ENCODE measurements at regions not wholly inside any gene's neighbourhood (a gene's known extent, or its start where the extent isn't known, plus 50 kb on each side); places are given as distances from the start of the nearest gene placed in this dataset.

GRCh38 chr1:2939041-2939552 lies 82.2 kb upstream of the ACTRT2 start:
- H3K4me1 ChIP-seq (ENCODE audit: insufficient read depth, low read length): no peaks in the 10 kb centered on the region
- no peaks in the 10 kb centered on the region for H3K9me3 ChIP-seq (ENCODE audit: low read length)
- H2AFZ ChIP-seq (ENCODE audit: low read depth, low read length): no peak overlapping the region
- peaks cover 17% of the 10 kb centered on the region for H3K27me3 ChIP-seq (ENCODE audit: insufficient read depth, low read length)
- H3K4me3 ChIP-seq (ENCODE audit: low read length): no peak overlapping the region
- no peaks in the 10 kb centered on the region for H3K36me3 ChIP-seq (ENCODE audit: insufficient read depth, low read length)

- no peak overlapping the region for H2AFZ ChIP-seq (ENCODE audit: low read depth, low read length)
- H3K36me3 ChIP-seq (ENCODE audit: insufficient read depth, low read length): no peaks in the 10 kb centered on the region
- no peaks in the 10 kb centered on the region for H3K9me3 ChIP-seq (ENCODE audit: low read length)
- H3K27me3 ChIP-seq (ENCODE audit: insufficient read depth, low read length): peaks cover 10% of the 10 kb centered on the region
- no peak overlapping the region for H3K4me3 ChIP-seq (ENCODE audit: low read length)
- H3K4me1 ChIP-seq (ENCODE audit: insufficient read depth, low read length): no peaks in the 10 kb centered on the region
Measured at GRCh38 chr1:2940178-2940577, 81.1 kb upstream of the ACTRT2 start.

GRCh38 chr1:2941040-2941439 lies 80.2 kb upstream of the ACTRT2 start:
- H3K4me3 ChIP-seq (ENCODE audit: low read length): no peak overlapping the region
- no peak overlapping the region for H2AFZ ChIP-seq (ENCODE audit: low read depth, low read length)
- no peaks in the 10 kb centered on the region for H3K36me3 ChIP-seq (ENCODE audit: insufficient read depth, low read length)
- H3K9me3 ChIP-seq (ENCODE audit: low read length): no peaks in the 10 kb centered on the region
- H3K4me1 ChIP-seq (ENCODE audit: insufficient read depth, low read length): no peaks in the 10 kb centered on the region
- peaks cover 7% of the 10 kb centered on the region for H3K27me3 ChIP-seq (ENCODE audit: insufficient read depth, low read length)

GRCh38 chr1:2941907-2942306 lies 79.4 kb upstream of the ACTRT2 start:
- Histone ChIP-seq H3K27me3 (ENCODE audit: insufficient read depth, low read length) (peaks cover 4% of the 10 kb centered on the region), H3K36me3 (ENCODE audit: insufficient read depth, low read length) (no peaks in the 10 kb centered on the region), H3K4me3 (ENCODE audit: low read length) (no peak overlapping the region), H2AFZ (ENCODE audit: low read depth, low read length) (no peak overlapping the region), H3K4me1 (ENCODE audit: insufficient read depth, low read length) (no peaks in the 10 kb centered on the region), H3K9me3 (ENCODE audit: low read length) (no peaks in the 10 kb centered on the region)

- Histone ChIP-seq H3K4me1 (ENCODE audit: insufficient read depth, low read length) (no peaks in the 10 kb centered on the region), H3K36me3 (ENCODE audit: insufficient read depth, low read length) (no peaks in the 10 kb centered on the region), H3K4me3 (ENCODE audit: low read length) (no peak overlapping the region), H2AFZ (ENCODE audit: low read depth, low read length) (no peak overlapping the region), H3K27me3 (ENCODE audit: insufficient read depth, low read length) (peaks cover 4% of the 10 kb centered on the region), H3K9me3 (ENCODE audit: low read length) (no peaks in the 10 kb centered on the region)
Measured at GRCh38 chr1:2942410-2942809, 78.9 kb upstream of the ACTRT2 start.

- Histone ChIP-seq H3K36me3 (ENCODE audit: insufficient read depth, low read length) (no peaks in the 10 kb centered on the region), H3K9me3 (ENCODE audit: low read length) (no peaks in the 10 kb centered on the region)
Measured at GRCh38 chr1:2943686-2944260, 77.5 kb upstream of the ACTRT2 start.

GRCh38 chr1:2944705-2945104 lies 76.6 kb upstream of the ACTRT2 start:
- Histone ChIP-seq H2AFZ (ENCODE audit: low read depth, low read length) (no peak overlapping the region), H3K4me1 (ENCODE audit: insufficient read depth, low read length) (no peaks in the 10 kb centered on the region), H3K9me3 (ENCODE audit: low read length) (no peaks in the 10 kb centered on the region), H3K4me3 (ENCODE audit: low read length) (no peak overlapping the region), H3K36me3 (ENCODE audit: insufficient read depth, low read length) (no peaks in the 10 kb centered on the region), H3K27me3 (ENCODE audit: insufficient read depth, low read length) (peaks cover 17% of the 10 kb centered on the region)

More at GRCh38 chr1:2943686-2944260, 77.5 kb upstream of the ACTRT2 start:
- H3K4me1 ChIP-seq (ENCODE audit: insufficient read depth, low read length): no peaks in the 10 kb centered on the region
- H2AFZ ChIP-seq (ENCODE audit: low read depth, low read length): no peak overlapping the region
- H3K4me3 ChIP-seq (ENCODE audit: low read length): no peak overlapping the region
- H3K27me3 ChIP-seq (ENCODE audit: insufficient read depth, low read length): peaks cover 11% of the 10 kb centered on the region

- Histone ChIP-seq H3K4me3 (ENCODE audit: low read length) (no peak overlapping the region), H3K27me3 (ENCODE audit: insufficient read depth, low read length) (peaks cover 25% of the 10 kb centered on the region), H3K9me3 (ENCODE audit: low read length) (no peaks in the 10 kb centered on the region), H2AFZ (ENCODE audit: low read depth, low read length) (no peak overlapping the region), H3K36me3 (ENCODE audit: insufficient read depth, low read length) (no peaks in the 10 kb centered on the region), H3K4me1 (ENCODE audit: insufficient read depth, low read length) (no peaks in the 10 kb centered on the region)
Measured at GRCh38 chr1:2945821-2946231, 75.4 kb upstream of the ACTRT2 start.

GRCh38 chr1:2946291-2946690 lies 75.0 kb upstream of the ACTRT2 start:
- H3K4me1 ChIP-seq (ENCODE audit: insufficient read depth, low read length): no peaks in the 10 kb centered on the region
- H3K36me3 ChIP-seq (ENCODE audit: insufficient read depth, low read length): no peaks in the 10 kb centered on the region
- no peak overlapping the region for H2AFZ ChIP-seq (ENCODE audit: low read depth, low read length)
- H3K9me3 ChIP-seq (ENCODE audit: low read length): no peaks in the 10 kb centered on the region
- H3K4me3 ChIP-seq (ENCODE audit: low read length): no peak overlapping the region
- H3K27me3 ChIP-seq (ENCODE audit: insufficient read depth, low read length): peaks cover 27% of the 10 kb centered on the region

GRCh38 chr1:2946999-2947690 lies 74.1 kb upstream of the ACTRT2 start:
- Histone ChIP-seq H2AFZ (ENCODE audit: low read depth, low read length) (no peak overlapping the region), H3K36me3 (ENCODE audit: insufficient read depth, low read length) (no peaks in the 10 kb centered on the region), H3K9me3 (ENCODE audit: low read length) (no peaks in the 10 kb centered on the region), H3K27me3 (ENCODE audit: insufficient read depth, low read length) (peaks cover 34% of the 10 kb centered on the region), H3K4me1 (ENCODE audit: insufficient read depth, low read length) (no peaks in the 10 kb centered on the region), H3K4me3 (ENCODE audit: low read length) (no peak overlapping the region)

GRCh38 chr1:2948001-2948750 lies 73.1 kb upstream of the ACTRT2 start:
- no peaks in the 10 kb centered on the region for H3K4me1 ChIP-seq (ENCODE audit: insufficient read depth, low read length)
- peaks cover 34% of the 10 kb centered on the region for H3K27me3 ChIP-seq (ENCODE audit: insufficient read depth, low read length)
- no peak overlapping the region for H2AFZ ChIP-seq (ENCODE audit: low read depth, low read length)
- no peaks in the 10 kb centered on the region for H3K9me3 ChIP-seq (ENCODE audit: low read length)
- H3K4me3 ChIP-seq (ENCODE audit: low read length): no peak overlapping the region
- no peaks in the 10 kb centered on the region for H3K36me3 ChIP-seq (ENCODE audit: insufficient read depth, low read length)

- H3K4me1 ChIP-seq (ENCODE audit: insufficient read depth, low read length): no peaks in the 10 kb centered on the region
- no peak overlapping the region for H2AFZ ChIP-seq (ENCODE audit: low read depth, low read length)
- no peaks in the 10 kb centered on the region for H3K36me3 ChIP-seq (ENCODE audit: insufficient read depth, low read length)
- H3K9me3 ChIP-seq (ENCODE audit: low read length): no peaks in the 10 kb centered on the region
- no peak overlapping the region for H3K4me3 ChIP-seq (ENCODE audit: low read length)
- peaks cover 34% of the 10 kb centered on the region for H3K27me3 ChIP-seq (ENCODE audit: insufficient read depth, low read length)
Measured at GRCh38 chr1:2948751-2949680, 72.3 kb upstream of the ACTRT2 start.
